HG02571 (cell line): ENCODE measurements at regions not wholly inside any gene's neighbourhood (a gene's known extent, or its start where the extent isn't known, plus 50 kb on each side); places are given as distances from the start of the nearest gene placed in this dataset.

Source experiments
- ATAC-seq: cut with Tn5 transposase; IDR thresholded peaks from one replicate; pipeline ENCODE4 v1.9.1; 2021; ENCODE audit warnings: mild to moderate bottlenecking, moderate library complexity; ENCODE audit not compliant: unreplicated experiment

- ATAC-seq: no peak
These were observed 172.3 kb upstream of the MCTP2 start for GRCh38 chr15:94059013-94059587.

DNA sequence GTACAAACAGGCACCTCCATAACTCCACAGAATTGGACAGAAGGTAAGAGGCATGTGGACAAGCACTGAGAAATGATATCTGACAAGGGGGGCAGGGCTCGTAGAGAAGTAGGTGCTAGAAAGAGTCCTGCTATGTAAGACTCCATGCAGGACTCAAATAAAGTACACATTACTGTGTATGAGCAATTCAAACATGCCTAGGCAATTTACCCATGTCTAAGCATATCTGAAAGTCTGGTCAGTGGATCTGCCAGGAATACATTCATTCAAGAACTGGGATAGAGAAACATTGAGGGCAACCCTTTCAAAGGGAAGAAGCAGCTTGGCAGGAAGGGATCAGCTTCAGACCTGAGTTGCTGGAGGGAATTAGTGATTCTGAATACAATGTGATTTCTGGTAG, 174.1 kb upstream of the MCTP2 start:
- ATAC-seq: no peak

DNA sequence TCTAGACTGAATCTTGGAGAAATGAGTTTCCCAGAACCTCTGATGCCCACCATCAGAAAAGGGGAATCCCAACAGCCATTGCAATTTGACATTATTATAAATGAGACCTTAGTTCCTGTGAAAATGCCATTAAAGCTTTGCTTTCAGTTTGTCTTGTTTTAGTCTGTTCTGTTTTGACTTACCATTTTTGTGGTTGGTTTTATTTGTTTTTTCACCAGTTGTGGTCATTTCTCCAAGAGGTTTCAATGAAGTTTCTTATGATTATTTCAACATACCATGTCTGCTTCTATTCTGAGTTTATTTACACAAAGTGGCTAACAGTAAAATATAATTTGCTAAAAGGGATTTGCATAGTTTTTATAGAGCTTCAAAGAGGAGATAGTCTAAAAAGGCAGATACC, 175.0 kb upstream of the MCTP2 start:
- no peak for ATAC-seq

GRCh38 chr15:94053626-94054025, 177.7 kb upstream of the MCTP2 start:
- no peak for ATAC-seq

- no peak for ATAC-seq
These were observed 178.7 kb upstream of the MCTP2 start for GRCh38 chr15:94052711-94053110.

DNA sequence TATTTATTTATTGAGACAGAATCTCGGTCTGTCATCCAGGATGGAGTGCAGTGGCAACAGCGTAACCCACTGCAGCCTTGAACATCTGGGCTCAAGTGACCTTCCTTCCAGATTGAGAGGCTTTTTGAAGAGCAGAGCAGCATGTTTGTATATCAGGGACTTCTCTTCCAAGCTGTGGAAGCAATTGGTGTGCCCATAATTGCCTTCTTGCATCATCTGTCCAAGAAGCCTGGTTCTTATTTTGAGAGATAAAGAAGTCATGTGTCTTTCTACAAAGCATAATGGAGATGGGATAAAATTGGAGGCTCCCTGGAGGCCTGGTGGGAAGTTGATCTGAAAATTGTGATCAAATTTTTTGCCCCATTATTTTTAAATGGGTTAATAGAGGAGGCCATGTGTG, 183.8 kb upstream of the MCTP2 start:
- no peak for ATAC-seq

GRCh38 chr15:94042180-94042928, 189.0 kb upstream of the MCTP2 start:
- ATAC-seq: no peak

- ATAC-seq: no peak
These were observed 189.6 kb upstream of the MCTP2 start for GRCh38 chr15:94041746-94042145.

DNA sequence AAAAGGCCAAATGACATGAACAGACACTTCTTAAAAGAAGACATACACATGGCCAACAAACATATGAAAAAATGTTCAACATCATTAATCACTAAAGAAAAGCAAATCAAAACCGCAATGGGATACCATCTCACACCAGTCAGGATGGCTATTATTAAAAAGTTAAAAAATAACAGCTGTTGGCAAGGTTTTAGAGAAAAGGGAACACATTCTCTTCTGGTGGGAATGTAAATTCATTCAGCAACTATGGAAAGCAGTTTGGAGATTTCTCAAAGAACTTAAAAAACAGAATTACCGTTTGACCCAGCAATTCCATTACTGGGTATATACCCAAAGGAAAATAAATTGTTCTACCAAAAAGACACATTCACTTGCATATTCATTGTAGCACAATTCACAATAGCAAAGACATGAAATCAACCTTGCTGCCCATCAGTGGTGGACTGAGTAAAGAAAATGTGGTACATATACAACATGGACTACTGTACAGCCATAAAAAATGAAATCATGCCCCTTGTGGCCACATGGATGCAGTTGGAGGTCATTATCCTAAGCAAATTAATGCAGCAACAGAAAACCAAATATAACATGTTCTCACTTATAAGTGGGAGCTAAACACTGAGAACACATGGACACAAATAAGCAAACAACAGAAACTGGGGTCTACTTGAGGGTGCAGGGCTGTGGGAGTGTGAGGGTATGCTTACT, 190.7 kb upstream of the MCTP2 start:
- no peak for ATAC-seq

DNA sequence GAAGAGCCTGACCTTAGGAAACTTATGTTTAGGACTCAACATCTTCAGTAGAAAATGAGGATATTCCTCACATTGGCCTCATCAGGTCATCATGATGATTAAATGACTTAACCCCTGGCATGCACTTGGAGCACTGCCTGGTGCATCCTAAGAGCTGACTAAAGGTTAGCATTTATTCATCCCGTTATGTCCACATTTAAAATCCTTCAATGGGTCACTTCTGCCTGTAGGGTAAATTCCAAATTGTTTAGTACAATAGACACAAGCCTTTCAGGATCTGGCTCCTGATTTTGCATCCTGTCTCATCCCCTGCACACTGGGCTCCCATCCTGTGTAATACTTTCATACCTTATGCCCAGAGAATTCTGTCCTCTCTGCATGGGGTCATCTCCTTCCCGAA, 195.2 kb upstream of the MCTP2 start:
- ATAC-seq: no peak

- no peak for ATAC-seq
These were observed 197.7 kb upstream of the MCTP2 start for GRCh38 chr15:94033683-94034020.

DNA sequence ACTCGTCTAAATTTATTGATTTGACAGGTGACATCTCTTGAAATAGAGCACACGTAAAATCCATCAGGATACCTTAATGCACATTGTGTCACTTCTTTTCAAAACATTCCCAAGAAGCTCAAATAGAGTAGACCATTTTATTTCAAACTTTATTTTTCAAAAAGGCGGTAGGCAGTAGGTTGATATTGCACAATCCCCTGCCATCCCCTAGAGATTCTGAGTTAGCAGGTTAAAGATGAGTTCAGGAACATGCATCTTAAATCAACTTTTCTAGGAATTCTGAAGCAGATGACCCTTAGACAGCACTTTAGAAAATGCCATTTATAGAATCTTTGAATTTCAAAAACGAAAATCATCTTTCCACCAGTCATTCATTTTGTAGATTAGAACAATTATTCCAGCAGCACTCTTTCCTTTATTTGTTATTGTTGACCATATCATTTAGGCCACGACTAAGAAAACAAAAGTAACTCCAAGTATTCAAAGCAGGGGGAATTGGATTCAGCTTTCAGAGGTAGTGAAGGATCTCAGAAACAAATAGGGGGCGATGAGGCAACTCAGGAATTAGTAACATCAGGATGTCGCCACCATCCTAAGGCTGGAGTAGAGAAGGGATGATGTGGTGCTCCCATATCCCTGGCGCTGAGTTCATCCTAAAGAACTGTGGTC, 198.2 kb upstream of the MCTP2 start:
- ATAC-seq: no peak

DNA sequence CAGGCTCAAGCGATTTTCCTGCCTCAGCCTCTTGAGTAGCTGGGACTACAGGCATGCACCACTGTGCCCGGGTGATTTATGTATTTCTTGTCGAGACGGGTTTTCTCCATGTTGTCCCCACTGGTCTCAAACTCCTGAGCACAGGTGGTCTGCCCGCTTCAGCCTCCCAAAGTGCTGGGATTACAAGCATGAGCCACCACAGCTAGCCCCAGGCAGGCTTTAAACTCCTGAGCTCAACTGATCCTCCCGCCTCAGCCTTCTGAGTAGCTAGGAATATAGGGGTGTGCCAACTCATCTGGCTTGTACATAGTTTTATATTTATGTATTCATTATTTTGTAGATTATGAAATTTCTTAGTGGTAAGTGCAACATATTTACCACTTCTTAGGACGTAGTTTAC, 198.8 kb upstream of the MCTP2 start:
- ATAC-seq: no peak

DNA sequence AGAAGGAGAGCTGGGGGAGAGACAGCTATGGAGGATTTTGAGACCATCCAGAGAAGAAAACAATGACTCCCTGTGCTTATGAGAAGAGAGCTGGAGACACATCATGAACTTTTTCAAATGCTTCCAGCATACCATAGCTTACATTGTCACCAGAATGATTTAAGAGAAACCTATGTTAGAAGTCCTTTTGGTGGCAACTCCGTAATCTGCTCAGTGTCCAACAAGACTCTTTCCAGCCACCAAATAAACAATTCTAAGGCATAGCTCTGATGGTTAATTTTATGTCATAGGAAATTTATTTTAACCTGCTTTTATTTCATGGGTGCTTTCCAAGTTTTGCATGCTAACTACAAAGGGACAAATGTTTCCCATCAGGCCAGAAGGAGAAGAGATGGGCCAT, 200.3 kb upstream of the MCTP2 start:
- ATAC-seq: no peak

DNA sequence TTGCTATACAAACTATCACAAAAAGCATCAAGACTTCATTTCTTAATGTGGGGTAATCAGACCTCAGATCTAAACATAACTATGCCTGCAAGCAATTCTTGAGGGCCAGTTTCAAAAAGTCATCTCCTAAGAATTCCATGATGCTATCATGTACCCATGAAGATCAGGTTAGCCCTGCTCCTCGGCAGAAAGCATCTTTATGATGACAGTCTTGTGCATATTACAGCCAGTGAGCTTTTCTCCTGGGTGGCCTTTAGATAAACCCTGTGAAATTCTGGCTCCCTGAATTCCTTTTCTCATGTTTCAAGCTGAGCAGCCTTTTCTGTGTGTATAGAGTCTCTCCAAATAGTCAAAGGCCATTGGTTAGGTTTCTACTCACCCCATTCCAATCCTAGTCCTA, 201.9 kb upstream of the MCTP2 start:
- no peak for ATAC-seq

GRCh38 chr15:94028809-94029208, 202.6 kb upstream of the MCTP2 start:
- no peak for ATAC-seq

- no peak for ATAC-seq
These were observed 203.2 kb upstream of the MCTP2 start for GRCh38 chr15:94028121-94028520.

GRCh38 chr15:94027581-94027980, 203.8 kb upstream of the MCTP2 start:
- no peak for ATAC-seq

- no peak for ATAC-seq
These were observed 204.7 kb upstream of the MCTP2 start for GRCh38 chr15:94026458-94027304.

GRCh38 chr15:94023531-94023930, 207.8 kb upstream of the MCTP2 start:
- ATAC-seq: no peak
